DOHH2 (cell line): ENCODE measurements at regions not wholly inside any gene's neighbourhood (a gene's known extent, or its start where the extent isn't known, plus 50 kb on each side); places are given as distances from the start of the nearest gene placed in this dataset.

ENCODE experiments used
- H3F3A ChIP-seq: fragments of 200-600 bp; sonication (generic), shearing (Covaris generic); 2 replicates; pipeline ENCODE4 v1.6.0; 2016; ENCODE audit warnings: antibody characterized with exemption, mild to moderate bottlenecking; ENCODE audit not compliant: control insufficient read depth, insufficient read depth
- H3K27ac ChIP-seq: fragments of 200-600 bp; sonication (generic); 2 replicates; pipeline ENCODE4 v1.5.1; 2014; ENCODE audit warnings: low read depth, mild to moderate bottlenecking, low read length, moderate library complexity
- H3K27me3 ChIP-seq: fragments of 200-600 bp; sonication (generic); 2 replicates; pipeline ENCODE4 v1.6.1; 2014; ENCODE audit warnings: mild to moderate bottlenecking, low read length, mixed read lengths; ENCODE audit not compliant: control insufficient read depth
- H3K36me3 ChIP-seq: fragments of 200-600 bp; sonication (generic); 2 replicates; pipeline ENCODE4 v1.6.1; 2014; ENCODE audit warnings: mild to moderate bottlenecking, low read length, moderate library complexity, mixed read lengths; ENCODE audit not compliant: control insufficient read depth
- H3K4me1 ChIP-seq: fragments of 200-600 bp; sonication (generic); 2 replicates; pipeline ENCODE4 v1.6.1; 2014; ENCODE audit warnings: mild to moderate bottlenecking, low read length, mixed read lengths; ENCODE audit not compliant: control insufficient read depth
- H3K4me2 ChIP-seq: fragments of 200-600 bp; sonication (generic); 2 replicates; pipeline ENCODE4 v1.6.0; 2014; ENCODE audit warnings: mild to moderate bottlenecking, low read length, moderate library complexity
- H3K4me3 ChIP-seq: fragments of 200-600 bp; sonication (generic); 2 replicates; pipeline ENCODE4 v1.5.1; 2014; ENCODE audit warnings: mild to moderate bottlenecking, low read length, mixed read lengths
- H3K79me2 ChIP-seq: fragments of 200-600 bp; sonication (generic); 2 replicates; pipeline ENCODE4 v1.6.1; 2014; ENCODE audit warnings: mild to moderate bottlenecking, low read length, mixed read lengths; ENCODE audit not compliant: control insufficient read depth
- H3K9me2 ChIP-seq: fragments of 200-600 bp; sonication (generic); replicated peaks from 2 replicates; pipeline ENCODE4 v1.6.1; 2014; ENCODE audit warnings: mild to moderate bottlenecking, low read length, mixed read lengths; ENCODE audit not compliant: control insufficient read depth
- H3K9me3 ChIP-seq: fragments of 200-600 bp; sonication (generic); 2 replicates; pipeline ENCODE4 v1.6.1; 2014; ENCODE audit warnings: antibody characterized with exemption, low read length, mixed read lengths; ENCODE audit not compliant: control insufficient read depth, insufficient read depth
- H4K20me1 ChIP-seq: fragments of 200-600 bp; sonication (generic); 2 replicates; pipeline ENCODE4 v1.6.0; 2014; ENCODE audit warnings: low read depth, mild to moderate bottlenecking, antibody characterized with exemption, low read length, moderate library complexity; ENCODE audit not compliant: control insufficient read depth, insufficient read depth
- EZH2phosphoT487 ChIP-seq: fragments of 200-600 bp; sonication (generic); IDR thresholded peaks from 2 replicates; pipeline ENCODE4 v1.6.1; 2017; ENCODE audit warnings: borderline replicate concordance, mild to moderate bottlenecking, antibody characterized with exemption, low read length, moderate library complexity, mixed read lengths
- TF ChIP-seq, protein P1 (sequence below): fragments of 200-600 bp; sonication (generic); IDR thresholded peaks from one replicate; pipeline ENCODE4 v1.5.1; 2014; ENCODE audit warnings: antibody characterized with exemption, mild to moderate bottlenecking, low read depth, low read length; ENCODE audit not compliant: poor library complexity, severe bottlenecking

GRCh38 chr2:222017252-222017850 lies 281.4 kb downstream of the PAX3 start:
- Histone ChIP-seq H3K4me1 (no peaks in the 10 kb centered on the region), H3K9me2 (no peaks in the 10 kb centered on the region), H3K9me3 (no peaks in the 10 kb centered on the region), H4K20me1 (no peaks in the 10 kb centered on the region), H3K36me3 (no peaks in the 10 kb centered on the region), H3K27me3 (no peaks in the 10 kb centered on the region), H3K27ac (no peak overlapping the region), H3K4me3 (no peak overlapping the region), H3K79me2 (no peaks in the 10 kb centered on the region), H3K4me2 (no peak overlapping the region), H3F3A (no peaks in the 10 kb centered on the region)
- TF ChIP-seq, protein P1, sequence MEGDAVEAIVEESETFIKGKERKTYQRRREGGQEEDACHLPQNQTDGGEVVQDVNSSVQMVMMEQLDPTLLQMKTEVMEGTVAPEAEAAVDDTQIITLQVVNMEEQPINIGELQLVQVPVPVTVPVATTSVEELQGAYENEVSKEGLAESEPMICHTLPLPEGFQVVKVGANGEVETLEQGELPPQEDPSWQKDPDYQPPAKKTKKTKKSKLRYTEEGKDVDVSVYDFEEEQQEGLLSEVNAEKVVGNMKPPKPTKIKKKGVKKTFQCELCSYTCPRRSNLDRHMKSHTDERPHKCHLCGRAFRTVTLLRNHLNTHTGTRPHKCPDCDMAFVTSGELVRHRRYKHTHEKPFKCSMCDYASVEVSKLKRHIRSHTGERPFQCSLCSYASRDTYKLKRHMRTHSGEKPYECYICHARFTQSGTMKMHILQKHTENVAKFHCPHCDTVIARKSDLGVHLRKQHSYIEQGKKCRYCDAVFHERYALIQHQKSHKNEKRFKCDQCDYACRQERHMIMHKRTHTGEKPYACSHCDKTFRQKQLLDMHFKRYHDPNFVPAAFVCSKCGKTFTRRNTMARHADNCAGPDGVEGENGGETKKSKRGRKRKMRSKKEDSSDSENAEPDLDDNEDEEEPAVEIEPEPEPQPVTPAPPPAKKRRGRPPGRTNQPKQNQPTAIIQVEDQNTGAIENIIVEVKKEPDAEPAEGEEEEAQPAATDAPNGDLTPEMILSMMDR = no peak
- TF ChIP-seq EZH2phosphoT487 = no peak

- Histone ChIP-seq H3K4me3 (no peak overlapping the region), H3K36me3 (no peaks in the 10 kb centered on the region), H3K27me3 (no peaks in the 10 kb centered on the region), H3K9me2 (no peaks in the 10 kb centered on the region), H3K9me3 (no peaks in the 10 kb centered on the region), H3K4me2 (no peak overlapping the region), H4K20me1 (no peaks in the 10 kb centered on the region), H3K4me1 (no peaks in the 10 kb centered on the region), H3K27ac (no peak overlapping the region), H3K79me2 (no peaks in the 10 kb centered on the region), H3F3A (no peaks in the 10 kb centered on the region)
- TF ChIP-seq, protein P1 = no peak
- no peak for TF ChIP-seq EZH2phosphoT487
Observed at GRCh38 chr2:222013889-222014288, 284.9 kb downstream of the PAX3 start.

- no peaks in the 10 kb centered on the region for H3K27me3 ChIP-seq
- no peaks in the 10 kb centered on the region for H3K9me3 ChIP-seq
- no peak overlapping the region for H3K4me2 ChIP-seq
- no peaks in the 10 kb centered on the region for H3K4me1 ChIP-seq
- H3K79me2 ChIP-seq = no peaks in the 10 kb centered on the region
- no peak overlapping the region for H3K27ac ChIP-seq
- no peak overlapping the region for H3K4me3 ChIP-seq
- no peaks in the 10 kb centered on the region for H4K20me1 ChIP-seq
- no peaks in the 10 kb centered on the region for H3F3A ChIP-seq
- TF ChIP-seq EZH2phosphoT487 = no peak
- TF ChIP-seq, protein P1 = no peak
- no peaks in the 10 kb centered on the region for H3K36me3 ChIP-seq
- H3K9me2 ChIP-seq = no peaks in the 10 kb centered on the region
Observed at GRCh38 chr2:222000326-222000725, 298.5 kb downstream of the PAX3 start.
